ENCODE measurements at regions not wholly inside any gene's neighbourhood (a gene's known extent, or its start where the extent isn't known, plus 50 kb on each side); places are given as distances from the start of the nearest gene placed in this dataset.
"Not testable (repeated sequence)": the region's sequence is repeated elsewhere in the genome, so short reads cannot be mapped to it uniquely, and the experiment has no call there.

GRCh38 chr10:81688459-81688858 lies 186.5 kb upstream of the NRG3 start:
- ATAC-seq (no peak), DNase-seq (ENCODE audit: low spot score in 2 of 2) (no peak)
- Mint-ChIP-seq H3K9me3 (peaks cover 3 to 9% of the 10 kb centered on the region in 2 donors), H3K36me3 (peaks cover 0 to 5% of the 10 kb centered on the region in 2 donors), H3K27ac (no peak overlapping the region)

GRCh38 chr10:81696609-81697388 lies 178.2 kb upstream of the NRG3 start:
- peaks cover 26 to 33% of the 10 kb centered on the region in 2 donors for H3K9me3 Mint-ChIP-seq
- H3K27ac Mint-ChIP-seq, result no peak overlapping the region
- ATAC-seq, result no peak
- peaks cover 9 to 34% of the 10 kb centered on the region in 2 donors for H3K36me3 Mint-ChIP-seq
- no peak for DNase-seq (ENCODE audit: low spot score in 2 of 2)

- Mint-ChIP-seq H3K27ac (no peak overlapping the region), H3K36me3 (peaks cover 0 to 6% of the 10 kb centered on the region in 2 donors), H3K9me3 (peaks cover 4% of the 10 kb centered on the region in 2 donors)
- DNase-seq (ENCODE audit: low spot score in 2 of 2), result no peak
- no peak for ATAC-seq
Measured at GRCh38 chr10:81704596-81704995, 170.4 kb upstream of the NRG3 start.

DNA sequence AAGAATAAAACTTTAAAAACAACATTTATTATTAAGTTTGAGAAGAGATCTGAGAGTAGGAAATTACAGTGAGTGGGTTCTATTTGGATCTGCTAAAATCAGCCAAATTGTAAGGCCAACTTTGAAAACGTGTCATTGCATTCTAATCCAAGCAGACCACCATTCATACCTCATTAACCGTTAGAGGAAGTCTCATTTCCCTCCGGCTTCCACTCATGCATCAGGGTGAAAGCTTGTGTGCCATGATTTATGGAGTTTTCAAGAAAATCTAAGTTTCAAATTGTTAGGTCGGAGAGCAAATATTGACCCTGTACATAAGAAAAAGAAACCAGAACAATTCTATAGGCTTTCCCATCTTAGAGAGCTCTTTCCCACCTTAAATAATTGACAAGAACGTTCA lies 166.6 kb upstream of the NRG3 start:
- peak overlapping the region in 1 of 2 donors; percentile 17 for H3K27ac Mint-ChIP-seq
- H3K9me3 Mint-ChIP-seq, result no peaks in the 10 kb centered on the region
- H3K36me3 Mint-ChIP-seq, result no peaks in the 10 kb centered on the region
- DNase-seq (ENCODE audit: low spot score in 2 of 2) (no peak), ATAC-seq (peak in 1 of 2 donors; percentile 4)

GRCh38 chr10:81708929-81709328 lies 166.1 kb upstream of the NRG3 start:
- ATAC-seq (peak; percentile 70 to 98), DNase-seq (ENCODE audit: low spot score in 2 of 2) (no peak)
- Mint-ChIP-seq H3K27ac (peak overlapping the region in 1 of 2 donors; percentile 17), H3K9me3 (no peaks in the 10 kb centered on the region), H3K36me3 (no peaks in the 10 kb centered on the region)

DNA sequence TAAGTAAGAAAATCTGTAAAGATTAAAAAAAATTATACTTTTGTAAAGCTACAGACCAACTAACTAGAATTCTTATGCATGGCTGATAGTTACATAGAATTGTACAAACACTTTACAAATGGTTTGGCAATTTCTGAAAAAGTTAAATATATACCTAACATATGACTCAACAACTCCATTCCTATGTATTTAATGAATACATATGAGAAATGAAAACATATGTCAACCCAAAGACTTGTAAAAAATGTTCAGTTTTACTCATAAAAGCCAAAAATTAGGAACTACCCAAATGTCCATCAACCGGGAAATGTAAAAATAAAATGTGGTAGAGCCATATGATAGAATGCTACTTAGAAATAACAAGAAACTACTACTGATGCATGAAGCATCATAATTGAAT lies 152.6 kb upstream of the NRG3 start:
- no peak for ATAC-seq
- H3K27ac Mint-ChIP-seq, result no peak overlapping the region
- H3K36me3 Mint-ChIP-seq, result peaks cover 0 to 5% of the 10 kb centered on the region in 2 donors
- peaks cover 5 to 9% of the 10 kb centered on the region in 2 donors for H3K9me3 Mint-ChIP-seq
- no peak for DNase-seq (ENCODE audit: low spot score in 2 of 2)

- Mint-ChIP-seq H3K27ac (peak overlapping the region; percentile 5 to 83), H3K9me3 (peaks cover 5 to 9% of the 10 kb centered on the region in 2 donors), H3K36me3 (peaks cover 0 to 5% of the 10 kb centered on the region in 2 donors)
- ATAC-seq, result no peak
- DNase-seq (ENCODE audit: low spot score in 2 of 2), result no peak
Measured at GRCh38 chr10:81724431-81724830, 150.6 kb upstream of the NRG3 start.

GRCh38 chr10:81725851-81726250 lies 149.1 kb upstream of the NRG3 start:
- DNase-seq (ENCODE audit: low spot score in 2 of 2) (no peak), ATAC-seq (no peak)
- H3K36me3 Mint-ChIP-seq, result peaks cover 0 to 5% of the 10 kb centered on the region in 2 donors
- H3K9me3 Mint-ChIP-seq, result peaks cover 5 to 9% of the 10 kb centered on the region in 2 donors
- H3K27ac Mint-ChIP-seq, result no peak overlapping the region

DNA sequence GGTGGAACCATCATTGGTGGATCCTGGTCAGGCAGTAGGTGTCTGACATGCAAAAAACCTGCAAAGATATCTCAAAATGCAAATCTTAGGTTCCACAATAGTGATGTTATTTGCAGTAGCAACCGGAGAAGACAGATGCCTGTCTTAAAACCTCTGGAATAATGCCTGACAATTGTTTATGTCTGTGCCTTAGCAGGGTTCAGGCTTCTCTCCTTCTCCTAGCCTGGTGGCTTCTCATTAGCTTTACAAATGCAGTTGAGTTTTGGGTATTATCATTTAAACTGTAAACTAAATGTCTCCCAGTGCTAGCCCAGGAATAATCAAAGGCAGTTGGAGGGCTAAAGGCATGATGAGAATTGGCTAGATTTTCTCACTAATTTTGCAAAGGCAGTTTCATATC lies 146.3 kb upstream of the NRG3 start:
- DNase-seq (ENCODE audit: low spot score in 2 of 2), result no peak
- no peak overlapping the region for H3K27ac Mint-ChIP-seq
- ATAC-seq, result no peak
- peaks cover 5 to 13% of the 10 kb centered on the region in 2 donors for H3K9me3 Mint-ChIP-seq
- peaks cover 0 to 9% of the 10 kb centered on the region in 2 donors for H3K36me3 Mint-ChIP-seq

- no peak for DNase-seq (ENCODE audit: low spot score in 2 of 2)
- peaks cover 0 to 9% of the 10 kb centered on the region in 2 donors for H3K9me3 Mint-ChIP-seq
- no peak for ATAC-seq
- peaks cover 0 to 12% of the 10 kb centered on the region in 2 donors for H3K36me3 Mint-ChIP-seq
- no peak overlapping the region for H3K27ac Mint-ChIP-seq
Measured at GRCh38 chr10:81730891-81731290, 144.1 kb upstream of the NRG3 start.

DNA sequence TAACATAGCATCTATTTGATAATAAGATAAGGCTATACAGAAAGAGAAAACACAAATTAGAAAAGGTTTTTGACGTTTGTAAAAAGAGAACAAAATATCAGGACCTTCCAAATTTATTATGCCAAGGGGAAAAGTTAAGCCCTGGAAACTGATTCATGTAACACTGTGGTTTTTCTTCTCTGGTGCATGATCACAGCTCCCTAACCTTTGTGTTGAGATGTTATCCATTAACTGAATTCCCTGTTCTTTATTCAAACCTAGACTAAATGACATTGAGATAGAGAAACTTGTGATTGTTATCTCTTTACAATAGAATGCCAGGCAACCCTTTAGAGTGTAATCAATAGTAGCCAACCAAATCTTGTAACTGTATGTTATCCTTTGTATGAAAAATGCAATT lies 141.5 kb upstream of the NRG3 start:
- Mint-ChIP-seq H3K36me3 (peaks cover 0 to 18% of the 10 kb centered on the region in 2 donors), H3K27ac (no peak overlapping the region)
- ATAC-seq, result no peak

DNA sequence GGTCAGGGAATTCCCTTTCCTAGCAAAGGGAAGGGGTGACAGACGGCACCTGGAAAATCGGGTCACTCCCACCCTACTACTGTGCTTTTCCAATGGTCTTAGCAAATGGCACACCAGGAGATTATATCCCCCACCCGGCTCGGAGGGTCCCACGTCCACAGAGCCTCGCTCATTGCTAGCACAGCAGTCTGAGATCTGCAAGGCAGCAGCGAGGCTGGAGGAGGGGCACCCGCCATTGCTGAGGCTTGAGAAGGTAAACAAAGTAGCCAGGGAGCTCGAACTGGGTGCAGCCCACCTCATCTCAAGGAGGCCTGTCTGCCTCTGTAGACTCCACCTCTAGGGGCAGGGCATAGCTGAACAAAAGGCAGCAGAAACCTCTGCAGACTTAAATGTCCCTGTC lies 139.8 kb upstream of the NRG3 start:
- ATAC-seq, result not testable (repeated sequence)
- peaks cover 0 to 18% of the 10 kb centered on the region in 2 donors for H3K36me3 Mint-ChIP-seq

More for the DNA sequence above, 141.5 kb upstream of the NRG3 start:
- peaks cover 14 to 15% of the 10 kb centered on the region in 2 donors for H3K9me3 Mint-ChIP-seq
- DNase-seq (ENCODE audit: low spot score in 2 of 2), result no peak

GRCh38 chr10:81759111-81759510 lies 115.9 kb upstream of the NRG3 start:
- peaks cover 4 to 5% of the 10 kb centered on the region in 2 donors for H3K36me3 Mint-ChIP-seq

More for the DNA sequence above, 139.8 kb upstream of the NRG3 start:
- peaks cover 15 to 22% of the 10 kb centered on the region in 2 donors for H3K9me3 Mint-ChIP-seq
- H3K27ac Mint-ChIP-seq; DNase-seq (ENCODE audit: low spot score in 2 of 2): not testable (repeated sequence)

GRCh38 chr10:81784111-81784597 lies 90.8 kb upstream of the NRG3 start:
- no peak overlapping the region for H3K27ac Mint-ChIP-seq
- H3K9me3 Mint-ChIP-seq, result peaks cover 0 to 5% of the 10 kb centered on the region in 2 donors
- ATAC-seq (no peak), DNase-seq (ENCODE audit: low spot score in 2 of 2) (peak in 1 of 2 donors; percentile 47)
- no peaks in the 10 kb centered on the region for H3K36me3 Mint-ChIP-seq

More at GRCh38 chr10:81759111-81759510, 115.9 kb upstream of the NRG3 start:
- ATAC-seq, result no peak
- DNase-seq (ENCODE audit: low spot score in 2 of 2), result no peak
- Mint-ChIP-seq H3K9me3 (peaks cover 4 to 11% of the 10 kb centered on the region in 2 donors), H3K27ac (no peak overlapping the region)

- no peak for ATAC-seq
- DNase-seq (ENCODE audit: low spot score in 2 of 2), result no peak
- Mint-ChIP-seq H3K36me3 (no peaks in the 10 kb centered on the region), H3K9me3 (no peaks in the 10 kb centered on the region), H3K27ac (no peak overlapping the region)
Measured at GRCh38 chr10:81792729-81793128, 82.3 kb upstream of the NRG3 start.

- H3K9me3 Mint-ChIP-seq, result peaks cover 22 to 29% of the 10 kb centered on the region in 2 donors
- ATAC-seq, result no peak
- DNase-seq (ENCODE audit: low spot score in 2 of 2), result no peak
- peaks cover 0 to 13% of the 10 kb centered on the region in 2 donors for H3K36me3 Mint-ChIP-seq
- no peak overlapping the region for H3K27ac Mint-ChIP-seq
Measured at GRCh38 chr10:81806842-81807241, 68.2 kb upstream of the NRG3 start.

- no peak for ATAC-seq
- Mint-ChIP-seq H3K36me3 (no peaks in the 10 kb centered on the region), H3K27ac (no peak overlapping the region), H3K9me3 (peaks cover 0 to 3% of the 10 kb centered on the region in 2 donors)
- no peak for DNase-seq (ENCODE audit: low spot score in 2 of 2)
Measured at GRCh38 chr10:81814842-81815241, 60.2 kb upstream of the NRG3 start.

Measured in activated naive CD4-positive, alpha-beta T cell treated with anti-CD3 and anti-CD28 coated beads, Interleukin-2, amount 50 U/mL, for 72 hours (primary cell).